Hepatic stellate cell (primary cell): ENCODE measurements at regions not wholly inside any gene's neighbourhood (a gene's known extent, or its start where the extent isn't known, plus 50 kb on each side); places are given as distances from the start of the nearest gene placed in this dataset.
"Not testable (repeated sequence)": the region's sequence is repeated elsewhere in the genome, so short reads cannot be mapped to it uniquely, and the experiment has no call there.

Experiments
- DNase-seq: peaks from one replicate; pipeline ENCODE4 v3.0.0; 2011; ENCODE audit warnings: low spot score

GRCh38 chr5:145652700-145653099, 182.4 kb downstream of the PRELID2 start:
- DNase-seq: not testable (repeated sequence)

- DNase-seq: peak; percentile 13
Observed at GRCh38 chr5:145647137-145647536, 188.0 kb downstream of the PRELID2 start.

GRCh38 chr5:145643214-145643613, 191.9 kb downstream of the PRELID2 start:
- DNase-seq: not testable (repeated sequence)

GRCh38 chr5:145637396-145637795, 197.7 kb downstream of the PRELID2 start:
- no peak for DNase-seq

- DNase-seq: no peak
Observed at GRCh38 chr5:145636371-145636770, 198.8 kb downstream of the PRELID2 start.

- no peak for DNase-seq
Observed at GRCh38 chr5:145633474-145633873, 201.7 kb downstream of the PRELID2 start.

GRCh38 chr5:145632701-145633100, 202.4 kb downstream of the PRELID2 start:
- DNase-seq: no peak

GRCh38 chr5:145629047-145629446, 206.1 kb downstream of the PRELID2 start:
- DNase-seq: no peak

DNA sequence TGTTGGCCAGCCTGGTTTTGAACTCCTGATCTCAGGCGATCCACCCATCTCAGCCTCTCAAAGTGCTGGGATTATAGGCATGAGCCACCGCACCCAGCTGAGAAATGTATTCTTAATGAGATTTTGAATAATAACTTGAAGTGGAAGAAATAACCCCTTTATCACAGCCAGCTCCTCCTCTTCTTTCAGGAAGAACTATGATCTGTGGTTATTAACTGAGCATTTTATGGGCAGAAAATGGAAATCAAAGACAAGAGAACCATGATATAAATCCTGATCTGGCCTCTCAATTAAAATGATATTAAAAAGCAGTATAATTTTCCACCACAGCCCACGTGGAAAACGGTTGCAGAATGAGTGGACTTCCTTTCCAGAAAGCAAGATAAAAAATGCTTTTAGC, 206.6 kb downstream of the PRELID2 start:
- no peak for DNase-seq

- no peak for DNase-seq
Observed at GRCh38 chr5:145619806-145620310, 215.3 kb downstream of the PRELID2 start.

GRCh38 chr5:145616739-145617138, 218.4 kb downstream of the PRELID2 start:
- DNase-seq: not testable (repeated sequence)

DNA sequence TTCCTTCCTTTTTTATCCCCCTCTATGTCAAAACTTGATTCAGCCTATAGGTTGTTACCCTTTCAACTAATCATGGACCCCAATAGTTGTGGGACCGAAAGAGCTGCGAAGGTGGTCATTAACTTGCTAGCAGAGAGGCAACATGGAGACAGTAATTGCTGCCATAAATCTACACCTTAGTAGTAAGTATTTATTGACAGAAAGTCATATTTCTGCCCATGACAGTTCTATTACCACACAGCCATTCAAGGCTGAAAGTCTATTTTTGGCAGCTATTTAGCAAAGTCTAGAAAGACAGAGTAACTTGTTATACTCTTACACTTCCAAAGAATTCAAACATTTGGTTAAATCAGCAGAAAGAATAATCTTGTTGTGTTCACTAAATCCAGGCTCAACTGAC, 236.2 kb downstream of the PRELID2 start:
- DNase-seq: no peak

DNA sequence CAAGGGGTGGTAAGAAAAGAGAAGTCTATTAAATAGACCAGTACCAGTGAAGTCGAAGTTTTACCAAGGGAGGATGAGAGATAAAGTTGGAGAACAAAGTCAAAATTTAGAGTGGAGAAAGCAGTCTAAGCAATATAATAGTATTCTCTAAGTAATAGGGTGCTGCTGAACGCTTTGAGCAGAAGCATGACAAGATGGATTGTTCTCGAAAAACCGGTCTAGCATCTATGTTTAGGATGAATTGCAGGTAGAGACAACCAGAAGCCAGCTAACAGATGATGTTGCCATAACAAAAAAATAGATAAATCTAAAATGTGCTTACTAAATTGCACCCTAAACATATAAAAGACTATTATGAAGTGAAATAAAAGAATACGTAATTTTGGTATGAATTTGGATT, 237.0 kb downstream of the PRELID2 start:
- no peak for DNase-seq

DNA sequence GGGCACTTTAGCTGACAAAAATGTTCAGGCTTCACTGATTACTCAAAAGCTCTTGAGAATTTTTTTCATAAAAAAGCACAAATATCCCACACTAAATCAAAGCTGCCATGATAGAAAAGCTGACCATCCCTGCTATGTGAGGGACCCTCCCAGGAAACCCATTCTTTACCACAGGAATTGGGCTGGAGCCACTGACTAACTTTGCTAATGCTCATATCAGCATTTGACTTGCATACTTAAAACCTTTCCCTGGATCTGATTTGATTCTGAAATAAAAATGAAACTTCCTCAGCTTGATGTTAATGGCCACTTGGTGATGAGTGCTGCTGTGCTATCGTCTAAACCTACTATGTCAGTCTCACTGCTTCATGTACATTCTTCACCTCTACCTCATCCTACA, 243.6 kb downstream of the PRELID2 start:
- DNase-seq: no peak

DNA sequence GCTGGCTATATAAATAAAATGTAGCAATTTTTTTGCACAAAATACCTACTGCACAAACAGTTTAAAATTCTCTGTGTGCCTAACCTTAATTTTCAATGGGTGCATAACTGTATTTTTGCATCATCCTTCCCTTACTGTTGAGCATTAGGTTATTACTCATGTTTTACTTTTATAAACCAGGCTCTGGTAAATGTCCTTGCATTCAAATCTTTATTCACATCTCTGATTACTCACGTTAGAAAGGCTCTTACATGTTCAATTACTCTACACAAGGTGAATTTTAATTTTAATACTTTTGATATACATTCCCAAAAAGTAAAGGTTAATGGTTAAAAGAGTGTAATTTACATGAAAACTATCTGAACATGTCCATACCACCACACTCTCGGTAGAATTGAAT, 246.1 kb downstream of the PRELID2 start:
- no peak for DNase-seq

- no peak for DNase-seq
Observed at GRCh38 chr5:145588558-145588957, 246.6 kb downstream of the PRELID2 start.

- no peak for DNase-seq
Observed at GRCh38 chr5:145588113-145588512, 247.0 kb downstream of the PRELID2 start.

- peak; percentile 31 for DNase-seq
Observed at GRCh38 chr5:145587710-145588109, 247.4 kb downstream of the PRELID2 start.

- DNase-seq: no peak
Observed at GRCh38 chr5:145587308-145587672, 247.9 kb downstream of the PRELID2 start.

DNA sequence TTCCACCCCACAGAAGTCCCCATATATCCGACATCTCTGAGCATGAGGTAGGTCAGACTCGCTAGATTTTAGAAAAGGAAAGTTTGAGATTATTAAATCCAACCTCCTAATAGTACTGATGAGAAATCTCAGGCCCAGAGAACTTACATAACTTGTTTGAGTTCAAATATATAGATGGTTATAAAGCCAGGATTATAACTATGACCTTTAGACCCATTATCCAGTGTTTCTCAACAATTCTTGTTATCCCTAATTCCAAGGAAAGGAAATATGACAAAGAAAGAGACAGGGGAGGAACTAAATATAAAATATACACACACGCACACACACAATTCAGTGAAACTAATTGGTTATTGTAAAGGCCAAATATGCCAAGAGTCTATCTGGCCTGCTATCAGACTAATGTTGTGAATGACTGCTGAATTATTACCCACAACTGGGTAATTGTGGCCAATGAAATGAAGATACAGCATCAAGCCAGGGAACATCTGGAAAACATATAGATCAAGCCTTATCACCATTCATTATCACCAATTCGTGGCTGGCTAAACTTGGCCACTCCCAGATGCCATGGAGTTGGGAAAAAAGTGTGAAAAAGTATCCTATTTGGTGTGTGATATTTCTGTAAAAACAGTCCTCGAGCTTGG, 248.4 kb downstream of the PRELID2 start:
- DNase-seq: no peak

DNA sequence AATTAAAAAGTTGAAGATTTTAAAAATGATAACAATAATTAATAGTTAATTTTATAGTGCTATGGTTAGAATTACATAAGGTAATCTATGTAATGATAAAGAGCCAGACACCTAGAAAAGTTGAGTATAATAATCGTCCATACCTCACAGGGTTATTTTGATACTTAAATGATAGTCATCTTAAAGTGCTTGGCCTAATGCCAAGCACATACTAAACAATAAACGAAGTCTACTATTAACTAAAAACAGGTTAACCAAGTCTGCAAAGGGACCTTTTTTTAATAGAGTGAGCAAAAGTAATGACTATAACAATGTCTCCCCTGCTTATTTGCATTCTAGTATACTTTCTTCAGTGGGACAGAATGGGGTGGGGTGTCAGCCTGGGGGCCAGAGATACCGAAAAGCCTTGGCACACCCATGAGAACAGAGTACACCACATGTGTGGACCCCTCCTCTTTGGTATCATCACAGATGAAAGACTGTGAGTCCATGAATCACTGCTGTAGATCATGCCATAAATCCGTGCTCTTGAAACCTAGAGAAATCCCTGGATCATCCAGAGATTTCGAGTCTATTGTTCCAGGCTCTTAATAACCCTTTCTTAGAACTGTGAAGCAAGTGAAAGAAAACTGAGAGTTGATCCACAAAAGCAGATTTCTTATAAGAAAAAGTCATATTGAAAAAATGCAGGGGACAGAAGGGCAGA, 249.5 kb downstream of the PRELID2 start:
- no peak for DNase-seq

DNA sequence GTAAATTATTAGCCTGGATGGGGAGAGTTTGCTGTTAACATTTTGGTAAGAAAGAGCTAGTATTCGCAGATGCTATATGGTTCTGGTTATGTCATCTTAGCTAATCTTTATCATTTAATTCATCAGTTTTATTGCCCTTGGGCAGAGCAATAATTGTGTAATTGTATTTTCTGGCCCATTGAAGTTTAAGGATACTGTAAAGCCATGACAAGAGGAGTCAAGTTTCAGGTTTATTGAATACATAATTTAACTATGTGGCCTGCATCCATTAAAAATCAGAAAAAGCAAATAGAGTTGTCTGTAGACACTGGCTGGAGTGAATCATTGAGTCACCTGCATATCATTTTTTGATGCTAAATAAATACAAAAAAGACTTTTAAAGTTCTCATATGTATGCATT, 255.8 kb downstream of the PRELID2 start:
- no peak for DNase-seq

- DNase-seq: no peak
Observed at GRCh38 chr5:145574889-145575573, 260.1 kb downstream of the PRELID2 start.
